Peyer's patch (tissue), 4 donors: ENCODE measurements at regions not wholly inside any gene's neighbourhood (a gene's known extent, or its start where the extent isn't known, plus 50 kb on each side); places are given as distances from the start of the nearest gene placed in this dataset.
A peak's percentile ranks its signal among the peaks of the same experiment; 100 is the strongest.

Experiments used
- DNase-seq, 3 donors: peaks; one replicate each; pipeline ENCODE4 v3.0.0-alpha.2; 2017 to 2019
- H3K27ac ChIP-seq, 4 donors: fragments of 200-600 bp; sonication (generic); one replicate each; pipeline ENCODE4 v1.5.1; 2016 to 2019
- H3K27me3 ChIP-seq, 2 donors: fragments of 200-600 bp; sonication (generic); one replicate each; pipeline ENCODE4 v1.5.1; 2019
- H3K36me3 ChIP-seq, 3 donors: fragments of 200-600 bp; sonication (generic); one replicate each; pipeline ENCODE4 v1.5.1; 2016 to 2019
- H3K4me1 ChIP-seq, 4 donors: fragments of 200-600 bp; sonication (generic); one replicate each; pipeline ENCODE4 v1.5.1; 2016 to 2019
- H3K4me3 ChIP-seq, 4 donors: fragments of 200-600 bp; sonication (generic); 1 replicate in 3 of 4; 2 replicates in 1 of 4; pipeline ENCODE4 v1.5.1; 2016 to 2019; ENCODE audit warnings: mild to moderate bottlenecking in 1 of 4
- H3K9me3 ChIP-seq, 4 donors: fragments of 200-600 bp; sonication (generic); one replicate each; pipeline ENCODE4 v1.5.1; 2016 to 2019; ENCODE audit warnings: mild to moderate bottlenecking in 1 of 4
- POLR2A ChIP-seq, 2 donors: fragments of 450-650 bp; IDR thresholded peaks; one replicate each; pipeline ENCODE4 v1.5.1; 2017; ENCODE audit warnings: antibody characterized with exemption in 2 of 2, mild to moderate bottlenecking in 2 of 2, moderate library complexity in 2 of 2
- TF ChIP-seq, protein P1 (sequence below), 6 experiments: fragments of 450-650 bp in 4 of 6; fragments of 200-600 bp in 2 of 6; sonication (generic) in 1 of 6; IDR thresholded peaks; one replicate each; pipeline ENCODE4 v1.5.1; 2017 to 2019; ENCODE audit warnings: antibody characterized with exemption in 6 of 6, mild to moderate bottlenecking in 3 of 6, moderate library complexity in 1 of 6

DNA sequence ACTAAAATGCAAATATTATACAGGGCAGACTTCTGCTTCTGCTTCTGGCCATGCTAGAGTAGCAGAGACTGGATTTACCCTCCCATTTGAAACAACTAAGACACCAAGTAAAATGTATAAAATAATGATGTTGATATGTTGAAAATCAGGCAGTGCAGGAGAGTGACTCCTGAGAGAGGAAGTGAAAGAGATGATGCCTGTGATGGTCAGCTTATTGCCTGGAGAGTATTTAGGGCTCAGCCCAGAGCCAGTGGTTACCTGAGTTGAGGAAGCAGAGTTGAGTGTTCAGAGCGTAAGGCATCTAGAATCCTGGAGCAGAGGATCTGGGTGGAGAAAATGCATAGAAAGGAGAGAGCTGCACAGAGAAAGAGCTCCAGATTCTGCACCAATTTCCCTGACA, 131.8 kb upstream of the C14orf180 start:
- Histone ChIP-seq H3K27ac (no peak overlapping the region), H3K4me3 (no peak overlapping the region)
- TF ChIP-seq POLR2A (IDR thresholded peaks at IDR 0.05): no peak
- TF ChIP-seq, protein P1, sequence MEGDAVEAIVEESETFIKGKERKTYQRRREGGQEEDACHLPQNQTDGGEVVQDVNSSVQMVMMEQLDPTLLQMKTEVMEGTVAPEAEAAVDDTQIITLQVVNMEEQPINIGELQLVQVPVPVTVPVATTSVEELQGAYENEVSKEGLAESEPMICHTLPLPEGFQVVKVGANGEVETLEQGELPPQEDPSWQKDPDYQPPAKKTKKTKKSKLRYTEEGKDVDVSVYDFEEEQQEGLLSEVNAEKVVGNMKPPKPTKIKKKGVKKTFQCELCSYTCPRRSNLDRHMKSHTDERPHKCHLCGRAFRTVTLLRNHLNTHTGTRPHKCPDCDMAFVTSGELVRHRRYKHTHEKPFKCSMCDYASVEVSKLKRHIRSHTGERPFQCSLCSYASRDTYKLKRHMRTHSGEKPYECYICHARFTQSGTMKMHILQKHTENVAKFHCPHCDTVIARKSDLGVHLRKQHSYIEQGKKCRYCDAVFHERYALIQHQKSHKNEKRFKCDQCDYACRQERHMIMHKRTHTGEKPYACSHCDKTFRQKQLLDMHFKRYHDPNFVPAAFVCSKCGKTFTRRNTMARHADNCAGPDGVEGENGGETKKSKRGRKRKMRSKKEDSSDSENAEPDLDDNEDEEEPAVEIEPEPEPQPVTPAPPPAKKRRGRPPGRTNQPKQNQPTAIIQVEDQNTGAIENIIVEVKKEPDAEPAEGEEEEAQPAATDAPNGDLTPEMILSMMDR (IDR thresholded peaks at IDR 0.05): no peak

DNA sequence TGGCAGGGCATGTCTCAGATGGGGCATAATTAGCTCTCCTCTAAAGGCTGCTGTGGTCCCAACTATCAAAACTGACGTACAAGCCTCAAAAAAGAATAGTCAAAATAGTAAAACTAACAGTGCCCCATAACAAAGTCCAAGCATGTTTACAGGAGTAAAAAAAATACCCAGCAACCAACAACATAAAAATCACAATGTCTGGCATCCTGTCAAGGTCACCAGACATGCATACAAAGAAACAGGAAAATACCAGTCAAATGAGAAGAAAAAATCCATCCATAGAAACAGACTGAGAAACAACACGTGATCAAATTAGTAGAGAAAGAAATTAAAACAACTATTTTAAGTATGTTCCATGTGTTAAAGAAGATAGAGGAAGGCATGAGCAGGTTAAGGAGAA, 131.2 kb upstream of the C14orf180 start:
- Histone ChIP-seq H3K9me3 (no peaks in the 10 kb centered on the region), H3K27me3 (no peaks in the 10 kb centered on the region), H3K36me3 (no peaks in the 10 kb centered on the region), H3K4me1 (no peaks in the 10 kb centered on the region), H3K4me3 (no peak overlapping the region), H3K27ac (no peak overlapping the region)
- no peak for DNase-seq
- TF ChIP-seq POLR2A (IDR thresholded peaks at IDR 0.05): no peak
- TF ChIP-seq, protein P1 (IDR thresholded peaks at IDR 0.05): no peak

More for the DNA sequence above, 131.8 kb upstream of the C14orf180 start:
- DNase-seq: no peak
- Histone ChIP-seq H3K9me3 (no peaks in the 10 kb centered on the region), H3K36me3 (no peaks in the 10 kb centered on the region), H3K27me3 (no peaks in the 10 kb centered on the region), H3K4me1 (no peaks in the 10 kb centered on the region)

DNA sequence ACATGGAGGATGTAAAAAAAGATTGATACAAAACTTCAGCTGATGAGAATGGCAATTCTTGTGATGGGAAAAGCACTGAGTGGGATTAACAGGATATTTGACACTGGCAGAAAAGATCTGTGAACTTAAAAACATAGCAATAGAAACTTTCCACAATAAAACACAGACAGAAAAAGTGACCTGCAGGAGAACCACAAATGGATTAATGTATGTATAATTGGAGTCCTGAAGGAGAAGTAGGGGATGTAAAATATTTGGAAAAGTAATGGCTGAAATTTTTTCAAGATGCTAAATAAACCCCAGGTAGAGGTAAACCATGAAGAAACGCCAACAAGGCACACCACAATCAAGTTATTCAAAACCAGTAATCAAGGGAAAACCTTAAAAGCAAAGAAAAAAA, 130.8 kb upstream of the C14orf180 start:
- TF ChIP-seq POLR2A (IDR thresholded peaks at IDR 0.05): no peak
- TF ChIP-seq, protein P1 (IDR thresholded peaks at IDR 0.05): no peak
- Histone ChIP-seq H3K27ac (no peak overlapping the region), H3K4me1 (no peaks in the 10 kb centered on the region), H3K4me3 (no peak overlapping the region), H3K36me3 (no peaks in the 10 kb centered on the region), H3K27me3 (no peaks in the 10 kb centered on the region), H3K9me3 (no peaks in the 10 kb centered on the region)
- DNase-seq: no peak

DNA sequence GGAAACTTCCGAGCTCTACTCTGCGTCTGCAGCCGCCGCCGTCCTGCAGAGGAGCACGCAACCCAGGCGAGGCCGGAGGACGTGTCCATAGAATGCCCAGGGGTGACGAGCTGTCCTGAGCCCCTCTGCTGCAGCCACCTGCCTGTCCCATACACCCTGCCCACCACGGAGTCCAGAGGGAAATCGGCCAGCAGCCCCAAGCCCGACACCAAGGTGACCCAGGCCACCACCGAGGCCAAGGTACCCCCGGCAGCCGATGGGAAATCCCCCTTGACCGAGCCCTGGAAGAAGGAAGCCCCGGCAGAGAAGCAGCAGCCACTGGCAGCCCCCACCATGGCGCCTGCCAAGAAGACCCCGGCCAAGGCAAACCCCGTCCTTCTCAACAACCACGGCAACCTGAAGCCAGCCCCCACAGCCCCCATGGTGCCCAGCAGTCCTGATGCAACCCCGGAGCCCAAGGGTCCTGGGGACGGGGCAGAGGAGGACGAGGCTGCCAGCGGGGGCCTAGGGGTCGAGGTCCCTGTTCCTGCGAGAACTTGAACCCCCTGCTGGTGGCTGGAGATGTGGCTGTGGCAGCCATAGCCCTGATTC, 128.7 kb upstream of the C14orf180 start:
- peak in 2 of 3 donors; percentile 10 to 30 for DNase-seq
- Histone ChIP-seq H3K27ac (no peak overlapping the region), H3K27me3 (no peaks in the 10 kb centered on the region), H3K4me3 (no peak overlapping the region), H3K36me3 (no peaks in the 10 kb centered on the region), H3K4me1 (no peaks in the 10 kb centered on the region), H3K9me3 (no peaks in the 10 kb centered on the region)
- TF ChIP-seq, protein P1 (IDR thresholded peaks at IDR 0.05): no peak
- TF ChIP-seq POLR2A (IDR thresholded peaks at IDR 0.05): no peak

DNA sequence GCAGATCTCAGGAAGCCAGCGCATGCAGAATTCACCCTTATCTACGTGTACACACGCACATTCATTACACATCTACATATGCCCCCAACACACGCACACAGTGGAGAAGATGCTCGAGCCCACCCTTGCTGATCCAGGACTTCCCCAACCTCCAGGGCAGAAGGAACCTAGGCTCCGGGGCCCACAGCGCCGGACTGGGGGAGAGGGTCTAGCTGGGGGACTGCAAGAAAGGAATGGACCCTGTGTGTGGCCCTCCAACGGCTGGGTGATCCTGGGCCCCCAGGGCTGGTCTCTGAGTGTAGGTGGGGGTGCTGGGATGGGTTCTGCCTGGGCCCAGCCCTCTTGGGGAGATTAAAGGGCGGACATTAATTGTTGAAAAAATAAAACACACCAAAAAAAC, 128.1 kb upstream of the C14orf180 start:
- H3K4me1 ChIP-seq: no peaks in the 10 kb centered on the region
- peak in 2 of 3 donors; percentile 7 to 9 for DNase-seq
- TF ChIP-seq, protein P1 (IDR thresholded peaks at IDR 0.05): no peak
- TF ChIP-seq POLR2A (IDR thresholded peaks at IDR 0.05): no peak

DNA sequence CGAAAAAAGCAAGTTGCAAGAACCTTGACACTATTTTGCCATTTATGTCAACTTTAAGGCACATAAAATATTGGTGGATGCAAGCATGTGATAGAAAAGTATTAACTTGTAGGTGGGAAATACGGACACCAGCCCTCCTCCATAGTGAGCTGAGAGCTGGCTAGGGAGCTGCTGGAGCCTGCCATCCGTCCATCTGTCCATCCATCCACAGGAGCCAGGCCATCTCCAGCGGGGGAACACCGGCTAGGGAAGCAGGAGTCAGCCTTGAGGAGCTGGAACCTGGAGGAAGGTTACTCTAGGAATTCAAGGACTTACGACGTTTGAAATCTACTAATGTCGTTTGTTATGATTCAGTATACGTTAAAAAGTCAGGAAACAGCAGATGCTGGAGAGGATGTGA, 120.7 kb upstream of the C14orf180 start:
- H3K9me3 ChIP-seq: no peaks in the 10 kb centered on the region
- TF ChIP-seq, protein P1 (IDR thresholded peaks at IDR 0.05): no peak
- TF ChIP-seq POLR2A (IDR thresholded peaks at IDR 0.05): no peak
- H3K4me1 ChIP-seq: peaks cover 0 to 5% (median 2%) of the 10 kb centered on the region in 4 donors
- H3K36me3 ChIP-seq: no peaks in the 10 kb centered on the region
- DNase-seq: no peak
- H3K27me3 ChIP-seq: peaks cover 0 to 10% of the 10 kb centered on the region in 2 donors
- H3K27ac ChIP-seq: no peak overlapping the region
- no peak overlapping the region for H3K4me3 ChIP-seq

More for the DNA sequence above, 128.1 kb upstream of the C14orf180 start:
- no peak overlapping the region for H3K27ac ChIP-seq
- no peak overlapping the region for H3K4me3 ChIP-seq
- no peaks in the 10 kb centered on the region for H3K36me3 ChIP-seq
- no peaks in the 10 kb centered on the region for H3K9me3 ChIP-seq
- no peaks in the 10 kb centered on the region for H3K27me3 ChIP-seq
